LNCAP (cell line): ENCODE measurements at regions not wholly inside any gene's neighbourhood (a gene's known extent, or its start where the extent isn't known, plus 50 kb on each side); places are given as distances from the start of the nearest gene placed in this dataset.

Experiments
- CTCF ChIP-seq: fragments of 450-650 bp; IDR thresholded peaks from 2 replicates; pipeline ENCODE4 v1.5.1; 2017; ENCODE audit warnings: mild to moderate bottlenecking

- no peak for TF ChIP-seq CTCF
These were observed 733.7 kb upstream of the FRG1 start for GRCh38 chr4:189206953-189207352.

GRCh38 chr4:189207872-189208271 lies 732.8 kb upstream of the FRG1 start:
- no peak for TF ChIP-seq CTCF

DNA sequence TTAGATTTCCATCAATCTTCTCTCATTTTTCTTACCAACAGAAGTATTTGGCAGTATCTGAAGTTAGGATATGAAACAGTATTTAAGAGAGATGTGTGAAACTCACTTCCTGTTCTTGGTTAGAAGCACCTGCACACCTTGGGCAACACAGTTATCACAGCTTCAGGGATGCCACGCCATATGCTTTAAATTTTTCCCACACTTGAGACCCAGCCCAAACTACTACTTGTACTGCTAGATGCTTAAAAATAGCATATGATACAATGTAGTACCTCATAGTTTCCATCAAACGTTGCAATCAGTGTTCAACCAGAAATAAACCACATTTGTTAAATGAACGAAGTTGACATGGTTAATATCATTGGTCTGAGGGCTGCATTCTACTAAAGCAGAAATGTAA lies 725.1 kb upstream of the FRG1 start:
- TF ChIP-seq CTCF: no peak

DNA sequence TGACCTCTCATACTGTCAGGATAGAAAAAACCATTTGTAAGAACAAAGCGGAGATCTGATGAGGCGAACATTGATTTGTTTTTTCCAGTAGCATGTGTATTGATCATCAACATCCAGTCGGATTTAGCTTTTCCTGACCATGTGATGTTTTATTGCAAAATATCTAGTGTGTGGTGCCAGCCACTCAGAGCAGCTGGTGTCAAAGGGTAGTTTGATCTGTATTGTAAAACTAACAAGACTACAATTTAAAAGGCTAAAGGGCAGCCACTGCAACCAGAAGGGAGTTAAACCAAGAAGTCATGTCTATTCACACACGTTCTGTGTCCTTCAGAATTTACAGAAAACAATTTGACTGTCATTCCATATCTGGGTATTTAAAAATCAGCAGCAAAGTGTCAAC lies 719.0 kb upstream of the FRG1 start:
- TF ChIP-seq CTCF: no peak

DNA sequence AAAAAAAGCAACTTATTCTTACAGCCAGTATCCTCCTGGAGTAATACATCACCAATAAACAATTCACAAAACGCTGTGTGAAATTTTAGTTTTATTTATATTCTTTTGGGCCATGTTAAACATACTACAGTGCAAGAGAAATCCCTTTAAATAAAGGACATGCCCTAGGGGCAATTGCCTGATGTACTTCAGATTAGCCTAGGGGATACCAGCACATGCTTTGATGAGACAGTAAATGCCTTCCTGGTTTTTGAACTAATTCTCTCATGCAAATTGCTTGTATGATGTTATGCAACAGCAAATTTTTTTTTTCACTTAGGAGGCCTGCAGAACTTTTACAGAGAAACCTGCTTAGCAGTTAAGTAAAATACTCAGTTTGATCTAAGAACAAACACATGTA lies 711.9 kb upstream of the FRG1 start:
- no peak for TF ChIP-seq CTCF

- no peak for TF ChIP-seq CTCF
These were observed 708.4 kb upstream of the FRG1 start for GRCh38 chr4:189232274-189232673.

GRCh38 chr4:189235599-189235998 lies 705.1 kb upstream of the FRG1 start:
- no peak for TF ChIP-seq CTCF

DNA sequence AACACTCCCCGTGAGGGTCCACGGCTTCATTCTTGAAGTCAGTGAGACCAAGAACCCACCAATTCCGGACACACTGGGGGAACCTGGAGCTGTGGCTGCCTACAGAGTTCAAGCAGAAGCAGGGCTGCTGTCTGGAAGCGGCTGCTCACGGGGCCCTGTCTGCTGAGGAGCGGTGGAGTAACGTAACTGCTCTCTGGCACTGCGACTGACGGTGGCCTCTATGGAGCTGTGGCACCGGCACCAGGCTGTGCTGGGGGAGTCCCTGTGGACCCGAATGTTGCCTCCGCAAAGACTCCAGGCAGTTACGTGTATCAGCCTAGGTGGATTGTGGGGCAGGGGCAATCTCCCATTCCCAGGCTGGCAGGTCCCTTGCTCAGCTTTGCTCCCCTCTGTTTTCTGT lies 703.3 kb upstream of the FRG1 start:
- no peak for TF ChIP-seq CTCF
